ENCODE measurements at regions not wholly inside any gene's neighbourhood (a gene's known extent, or its start where the extent isn't known, plus 50 kb on each side); places are given as distances from the start of the nearest gene placed in this dataset.
"Not testable (repeated sequence)": the region's sequence is repeated elsewhere in the genome, so short reads cannot be mapped to it uniquely, and the experiment has no call there.

GRCh38 chr10:64345856-64346255, 824.7 kb downstream of the REEP3 start:
- Histone ChIP-seq H3K9me3 (no peaks in the 10 kb centered on the region), H3K27me3 (no peaks in the 10 kb centered on the region), H3K27ac (no peak overlapping the region), H3K36me3 (no peaks in the 10 kb centered on the region), H3K4me1 (no peaks in the 10 kb centered on the region), H3K4me3 (no peak overlapping the region)
- intact Hi-C loops (cut with DNase I) = no loop called here
- no peak for DNase-seq
- TF ChIP-seq CTCF (IDR thresholded peaks at IDR 0.05) (no peak), POLR2A (IDR thresholded peaks at IDR 0.05) (no peak)

GRCh38 chr10:64346389-64346788, 825.2 kb downstream of the REEP3 start:
- no peaks in the 10 kb centered on the region for H3K9me3 ChIP-seq
- H3K27ac ChIP-seq = no peak overlapping the region
- no peak overlapping the region for H3K4me3 ChIP-seq
- no peaks in the 10 kb centered on the region for H3K27me3 ChIP-seq
- H3K36me3 ChIP-seq = no peaks in the 10 kb centered on the region
- no peak for DNase-seq
- WGBS, 2 donors = 72 to 74% methylated on average over 5 of the region's 5 CpGs
- TF ChIP-seq POLR2A (IDR thresholded peaks at IDR 0.05) (no peak), CTCF (IDR thresholded peaks at IDR 0.05) (no peak)
- H3K4me1 ChIP-seq = no peaks in the 10 kb centered on the region
- intact Hi-C loops (cut with DNase I) = no loop called here

GRCh38 chr10:64350665-64351064, 829.5 kb downstream of the REEP3 start:
- DNase-seq = no peak
- Histone ChIP-seq H3K27ac (no peak overlapping the region), H3K4me3 (no peak overlapping the region), H3K27me3 (no peaks in the 10 kb centered on the region), H3K9me3 (no peaks in the 10 kb centered on the region), H3K4me1 (no peaks in the 10 kb centered on the region), H3K36me3 (no peaks in the 10 kb centered on the region)
- 43 to 57% methylated on average over 3 of the region's 3 CpGs for WGBS, 2 donors
- intact Hi-C loops (cut with DNase I) = no loop called here
- TF ChIP-seq POLR2A (IDR thresholded peaks at IDR 0.05) (no peak), CTCF (IDR thresholded peaks at IDR 0.05) (no peak)

- no peaks in the 10 kb centered on the region for H3K4me1 ChIP-seq
- H3K27me3 ChIP-seq = no peaks in the 10 kb centered on the region
- intact Hi-C loops (cut with DNase I) = no loop called here
- H3K9me3 ChIP-seq = peaks cover 0 to 16% (median 0%) of the 10 kb centered on the region in 3 donors
- H3K4me3 ChIP-seq = no peak overlapping the region
- no peaks in the 10 kb centered on the region for H3K36me3 ChIP-seq
- no peak overlapping the region for H3K27ac ChIP-seq
- TF ChIP-seq POLR2A (IDR thresholded peaks at IDR 0.05) (no peak), CTCF (IDR thresholded peaks at IDR 0.05) (no peak)
- WGBS, 2 donors = 38 to 52% methylated on average over 4 of the region's 4 CpGs
- DNase-seq = no peak
Observed at GRCh38 chr10:64358907-64359306, 837.7 kb downstream of the REEP3 start.

GRCh38 chr10:64360240-64360639, 839.0 kb downstream of the REEP3 start:
- H3K4me1 ChIP-seq; intact Hi-C loops (cut with DNase I): not testable (repeated sequence)
- WGBS, 2 donors = 80 to 85% methylated on average over 6 of the region's 6 CpGs

GRCh38 chr10:64363687-64364086, 842.5 kb downstream of the REEP3 start:
- intact Hi-C loops (cut with DNase I) = no loop called here
- no peak overlapping the region for H3K27ac ChIP-seq
- no peak for DNase-seq
- no peak for TF ChIP-seq CTCF (IDR thresholded peaks at IDR 0.05)
- no peak for TF ChIP-seq POLR2A (IDR thresholded peaks at IDR 0.05)
- H3K9me3 ChIP-seq = peaks cover 0 to 6% (median 0%) of the 10 kb centered on the region in 3 donors
- H3K4me3 ChIP-seq = no peak overlapping the region
- H3K27me3 ChIP-seq = no peaks in the 10 kb centered on the region
- H3K4me1 ChIP-seq = no peaks in the 10 kb centered on the region
- WGBS, 2 donors = 20 to 26% methylated on average over 1 of the region's 1 CpG
- no peaks in the 10 kb centered on the region for H3K36me3 ChIP-seq

More at GRCh38 chr10:64360240-64360639, 839.0 kb downstream of the REEP3 start:
- not testable (repeated sequence) for H3K36me3 ChIP-seq, H3K27me3 ChIP-seq, H3K27ac ChIP-seq, DNase-seq, H3K4me3 ChIP-seq
- H3K9me3 ChIP-seq = peaks cover 0 to 16% (median 0%) of the 10 kb centered on the region in 3 donors

Data from esophagus squamous epithelium (tissue), 5 donors.